ENCODE measurements at regions not wholly inside any gene's neighbourhood (a gene's known extent, or its start where the extent isn't known, plus 50 kb on each side); places are given as distances from the start of the nearest gene placed in this dataset.

GRCh38 chr17:33652731-33653398, 359.8 kb upstream of the ASIC2 start:
- no peak for TF ChIP-seq CTCF (IDR thresholded peaks at IDR 0.05)
- no peak for TF ChIP-seq POLR2A (IDR thresholded peaks at IDR 0.05)
